ENCODE measurements at regions not wholly inside any gene's neighbourhood (a gene's known extent, or its start where the extent isn't known, plus 50 kb on each side); places are given as distances from the start of the nearest gene placed in this dataset.

DNA sequence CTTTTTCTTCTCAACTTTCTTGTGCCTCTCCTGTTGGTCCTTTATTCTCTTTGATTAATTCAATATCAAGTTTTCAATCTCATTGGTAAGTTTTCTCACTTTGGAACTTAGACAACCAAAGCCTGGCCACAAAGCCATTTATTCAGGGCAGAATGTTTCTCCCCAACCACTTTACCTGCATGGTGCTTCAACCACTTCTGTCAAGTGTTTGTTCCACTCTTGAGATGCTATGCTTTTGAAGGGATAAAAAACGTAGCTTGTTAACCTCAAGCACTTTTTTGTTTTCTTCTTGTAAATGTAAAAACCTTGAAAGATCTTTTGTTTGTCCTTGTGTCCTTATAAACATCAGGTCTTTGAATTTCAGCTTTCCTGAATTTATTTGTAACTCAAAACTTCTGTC, 966.7 kb downstream of the MAT2B start:
- TF ChIP-seq, protein P1, sequence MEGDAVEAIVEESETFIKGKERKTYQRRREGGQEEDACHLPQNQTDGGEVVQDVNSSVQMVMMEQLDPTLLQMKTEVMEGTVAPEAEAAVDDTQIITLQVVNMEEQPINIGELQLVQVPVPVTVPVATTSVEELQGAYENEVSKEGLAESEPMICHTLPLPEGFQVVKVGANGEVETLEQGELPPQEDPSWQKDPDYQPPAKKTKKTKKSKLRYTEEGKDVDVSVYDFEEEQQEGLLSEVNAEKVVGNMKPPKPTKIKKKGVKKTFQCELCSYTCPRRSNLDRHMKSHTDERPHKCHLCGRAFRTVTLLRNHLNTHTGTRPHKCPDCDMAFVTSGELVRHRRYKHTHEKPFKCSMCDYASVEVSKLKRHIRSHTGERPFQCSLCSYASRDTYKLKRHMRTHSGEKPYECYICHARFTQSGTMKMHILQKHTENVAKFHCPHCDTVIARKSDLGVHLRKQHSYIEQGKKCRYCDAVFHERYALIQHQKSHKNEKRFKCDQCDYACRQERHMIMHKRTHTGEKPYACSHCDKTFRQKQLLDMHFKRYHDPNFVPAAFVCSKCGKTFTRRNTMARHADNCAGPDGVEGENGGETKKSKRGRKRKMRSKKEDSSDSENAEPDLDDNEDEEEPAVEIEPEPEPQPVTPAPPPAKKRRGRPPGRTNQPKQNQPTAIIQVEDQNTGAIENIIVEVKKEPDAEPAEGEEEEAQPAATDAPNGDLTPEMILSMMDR (IDR thresholded peaks at IDR 0.05) = no peak
- no peak for TF ChIP-seq ZFX (IDR thresholded peaks at IDR 0.05; ENCODE audit: borderline replicate concordance)
